HEK293 (cell line): ENCODE measurements at regions not wholly inside any gene's neighbourhood (a gene's known extent, or its start where the extent isn't known, plus 50 kb on each side); places are given as distances from the start of the nearest gene placed in this dataset.

Experiments
- CTCF ChIA-PET: fragments of 350-600 bp; formaldehyde crosslinking; extraction: SDS; loops from one replicate; lab custom pipeline; 2021; ENCODE audit warnings: antibody characterized with exemption; lab: Yijun Ruan, JAX
- POLR2A ChIA-PET: fragments of 300-600 bp; formaldehyde crosslinking; extraction: SDS; loops from one replicate; lab custom pipeline; 2020; ENCODE audit warnings: antibody characterized with exemption, inconsistent platforms; lab: Yijun Ruan, JAX
- H3K27ac ChIP-seq: fragments of 200-500 bp; sonication (Bioruptor generic); 2 replicates; pipeline ENCODE4 v1.5.1; 2014; ENCODE audit warnings: low read depth, low read length, control low read depth, inconsistent platforms; ENCODE audit errors: extremely low read depth
- H3K36me3 ChIP-seq, 2 experiments: fragments of 200-500 bp in 1 of 2; sonication (Bioruptor generic) in 1 of 2; 1 replicate in 1 of 2; 2 replicates in 1 of 2; pipeline ENCODE4 v1.5.1; 2014 to 2017; ENCODE audit warnings: inconsistent platforms in 2 of 2, low read length in 2 of 2; ENCODE audit not compliant: control insufficient read depth in 2 of 2, insufficient read depth in 1 of 2
- H3K4me1 ChIP-seq: fragments of 200-500 bp; sonication (Bioruptor generic); 2 replicates; pipeline ENCODE4 v1.5.1; 2014; ENCODE audit warnings: mild to moderate bottlenecking, low read length, inconsistent platforms; ENCODE audit not compliant: control insufficient read depth, insufficient read depth
- H3K4me3 ChIP-seq: 2 replicates; pipeline ENCODE4 v1.5.1; 2011; ENCODE audit warnings: low read depth, mild to moderate bottlenecking, control low read depth, low read length, moderate library complexity
- H3K9me3 ChIP-seq: fragments of 200-500 bp; sonication (Bioruptor generic); 2 replicates; pipeline ENCODE4 v1.5.1; 2014; ENCODE audit warnings: low read depth, low read length, inconsistent platforms; ENCODE audit not compliant: control insufficient read depth, insufficient read depth
- EGR2 ChIP-seq: fragments of 450-650 bp; formaldehyde crosslinking; IDR thresholded peaks from 2 replicates; pipeline ENCODE4 v1.5.1; 2016; ENCODE audit warnings: low read depth, missing biosample characterization, missing genetic modification characterization
- GLI4 ChIP-seq: fragments of 450-650 bp; formaldehyde crosslinking; IDR thresholded peaks from 2 replicates; pipeline ENCODE4 v1.5.1; 2016; ENCODE audit warnings: missing biosample characterization, missing genetic modification characterization
- HOXA7 ChIP-seq: sonication (generic); formaldehyde crosslinking; IDR thresholded peaks from 2 replicates; pipeline ENCODE4 v1.8.1; 2022; ENCODE audit warnings: missing genetic modification reagents, borderline replicate concordance
- HOXD13 ChIP-seq: sonication (generic); formaldehyde crosslinking; IDR thresholded peaks from 2 replicates; pipeline ENCODE4 v1.8.0; 2022; ENCODE audit warnings: missing genetic modification reagents, borderline replicate concordance
- KLF9 ChIP-seq: fragments of 450-650 bp; formaldehyde crosslinking; IDR thresholded peaks from 2 replicates; pipeline ENCODE4 v1.5.1; 2016; ENCODE audit warnings: missing biosample characterization, missing genetic modification characterization, low read depth
- ZBTB7A ChIP-seq: fragments of 450-650 bp; formaldehyde crosslinking; IDR thresholded peaks from 2 replicates; pipeline ENCODE4 v1.5.1; 2016; ENCODE audit warnings: low read depth, missing biosample characterization, missing genetic modification characterization
- ZFHX2 ChIP-seq: fragments of 450-650 bp; formaldehyde crosslinking; conservative IDR thresholded peaks from 2 replicates; pipeline ENCODE4 v1.5.1; 2016; ENCODE audit warnings: missing biosample characterization, missing genetic modification characterization
- ZIC2 ChIP-seq: fragments of 450-650 bp; formaldehyde crosslinking; IDR thresholded peaks from 2 replicates; pipeline ENCODE4 v1.5.1; 2016; ENCODE audit warnings: missing biosample characterization, missing genetic modification characterization
- ZNF133 ChIP-seq: fragments of 450-650 bp; formaldehyde crosslinking; IDR thresholded peaks from 2 replicates; pipeline ENCODE4 v1.5.1; 2016; ENCODE audit warnings: missing biosample characterization, missing genetic modification characterization
- ZNF366 ChIP-seq: fragments of 450-650 bp; formaldehyde crosslinking; conservative IDR thresholded peaks from 2 replicates; pipeline ENCODE4 v1.5.1; 2016; ENCODE audit warnings: missing biosample characterization, missing genetic modification characterization
- ZNF423 ChIP-seq: fragments of 450-650 bp; formaldehyde crosslinking; IDR thresholded peaks from 2 replicates; pipeline ENCODE4 v1.5.1; 2016; ENCODE audit warnings: missing biosample characterization, missing genetic modification characterization
- ZNF555 ChIP-seq: fragments of 450-650 bp; formaldehyde crosslinking; conservative IDR thresholded peaks from 2 replicates; pipeline ENCODE4 v1.5.1; 2017; ENCODE audit warnings: missing biosample characterization, mild to moderate bottlenecking, missing genetic modification characterization, inconsistent platforms
- ZNF558 ChIP-seq: fragments of 450-650 bp; formaldehyde crosslinking; IDR thresholded peaks from 2 replicates; pipeline ENCODE4 v1.5.1; 2016; ENCODE audit warnings: missing biosample characterization, missing genetic modification characterization
- ZNF560 ChIP-seq: fragments of 450-650 bp; formaldehyde crosslinking; IDR thresholded peaks from 2 replicates; pipeline ENCODE4 v1.5.1; 2017; ENCODE audit warnings: missing biosample characterization, missing genetic modification characterization, borderline replicate concordance
- ZNF561 ChIP-seq: fragments of 450-650 bp; IDR thresholded peaks from 2 replicates; pipeline ENCODE4 v1.5.1; 2018; ENCODE audit warnings: missing biosample characterization, missing genetic modification characterization, borderline replicate concordance
- ZNF585B ChIP-seq: fragments of 450-650 bp; formaldehyde crosslinking; IDR thresholded peaks from 2 replicates; pipeline ENCODE4 v1.5.1; 2016; ENCODE audit warnings: missing biosample characterization, missing genetic modification characterization
- ZNF600 ChIP-seq: fragments of 450-650 bp; formaldehyde crosslinking; IDR thresholded peaks from 2 replicates; pipeline ENCODE4 v1.5.1; 2016; ENCODE audit warnings: missing biosample characterization, missing genetic modification characterization
- ZNF629 ChIP-seq: fragments of 450-650 bp; formaldehyde crosslinking; IDR thresholded peaks from 2 replicates; pipeline ENCODE4 v1.5.1; 2017; ENCODE audit warnings: missing biosample characterization, missing genetic modification characterization
- ZNF768 ChIP-seq: fragments of 450-650 bp; formaldehyde crosslinking; IDR thresholded peaks from 2 replicates; pipeline ENCODE4 v1.5.1; 2018; ENCODE audit warnings: missing biosample characterization, mild to moderate bottlenecking, missing genetic modification characterization
- ZNF837 ChIP-seq: fragments of 450-650 bp; formaldehyde crosslinking; IDR thresholded peaks from 2 replicates; pipeline ENCODE4 v1.5.1; 2016; ENCODE audit warnings: missing biosample characterization, missing genetic modification characterization
- TF ChIP-seq, protein P1 (sequence below): fragments of 450-650 bp; formaldehyde crosslinking; IDR thresholded peaks from 2 replicates; pipeline ENCODE4 v1.5.1; 2017; ENCODE audit warnings: missing biosample characterization, missing genetic modification characterization
- TF ChIP-seq, protein P2 (sequence below): fragments of 450-650 bp; formaldehyde crosslinking; IDR thresholded peaks from 2 replicates; pipeline ENCODE4 v1.5.1; 2016; ENCODE audit warnings: missing biosample characterization, missing genetic modification characterization
- TF ChIP-seq, protein P3 (sequence below): fragments of 450-650 bp; formaldehyde crosslinking; IDR thresholded peaks from 2 replicates; pipeline ENCODE4 v1.5.1; 2016; ENCODE audit warnings: missing biosample characterization, missing genetic modification characterization
- TF ChIP-seq, protein P4 (sequence below): fragments of 450-650 bp; formaldehyde crosslinking; IDR thresholded peaks from 2 replicates; pipeline ENCODE4 v1.5.1; 2017; ENCODE audit warnings: missing biosample characterization, missing genetic modification characterization
- TF ChIP-seq, protein P5 (sequence below): fragments of 450-650 bp; formaldehyde crosslinking; IDR thresholded peaks from 2 replicates; pipeline ENCODE4 v1.5.1; 2016; ENCODE audit warnings: missing biosample characterization, missing genetic modification characterization, low read depth
- TF ChIP-seq, protein P6 (sequence below): fragments of 450-650 bp; formaldehyde crosslinking; IDR thresholded peaks from 2 replicates; pipeline ENCODE4 v1.5.1; 2016; ENCODE audit warnings: missing biosample characterization, missing genetic modification characterization

DNA sequence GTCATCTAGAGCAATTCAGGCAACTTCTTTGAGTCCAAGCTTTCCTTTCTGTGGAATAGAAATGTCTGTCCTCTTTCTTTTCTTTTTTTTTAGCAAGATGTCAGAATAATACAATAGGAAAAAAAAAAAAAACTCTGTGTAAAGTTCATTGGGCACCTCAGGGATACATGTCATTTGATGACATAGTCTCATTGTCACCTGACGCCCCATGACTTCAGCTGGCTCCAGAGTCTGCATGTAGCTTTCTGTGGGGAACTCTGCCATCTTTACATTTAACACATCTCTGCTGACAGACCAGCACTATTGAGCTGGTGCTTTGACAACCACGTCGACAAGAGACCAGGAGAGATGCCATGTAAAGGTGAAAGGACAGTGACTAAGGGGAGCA lies 172.5 kb upstream of the KLF7 start:
- no peak overlapping the region for H3K4me3 ChIP-seq
- ChIA-PET CTCF (interaction anchor here (0.6 kb wide), 1 partner anchor 256 kb away, joined by 4 read pairs; no protein-coding TSS in a partner anchor), POLR2A (interaction anchor here (1.9 kb wide), 1 partner anchor 172 kb away, joined by 5 read pairs; the partner anchor contains the start of gene KLF7)
- TF ChIP-seq, protein P1, sequence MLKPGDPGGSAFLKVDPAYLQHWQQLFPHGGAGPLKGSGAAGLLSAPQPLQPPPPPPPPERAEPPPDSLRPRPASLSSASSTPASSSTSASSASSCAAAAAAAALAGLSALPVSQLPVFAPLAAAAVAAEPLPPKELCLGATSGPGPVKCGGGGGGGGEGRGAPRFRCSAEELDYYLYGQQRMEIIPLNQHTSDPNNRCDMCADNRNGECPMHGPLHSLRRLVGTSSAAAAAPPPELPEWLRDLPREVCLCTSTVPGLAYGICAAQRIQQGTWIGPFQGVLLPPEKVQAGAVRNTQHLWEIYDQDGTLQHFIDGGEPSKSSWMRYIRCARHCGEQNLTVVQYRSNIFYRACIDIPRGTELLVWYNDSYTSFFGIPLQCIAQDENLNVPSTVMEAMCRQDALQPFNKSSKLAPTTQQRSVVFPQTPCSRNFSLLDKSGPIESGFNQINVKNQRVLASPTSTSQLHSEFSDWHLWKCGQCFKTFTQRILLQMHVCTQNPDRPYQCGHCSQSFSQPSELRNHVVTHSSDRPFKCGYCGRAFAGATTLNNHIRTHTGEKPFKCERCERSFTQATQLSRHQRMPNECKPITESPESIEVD (tag by site-specific recombination), result no peak
- TF ChIP-seq ZNF133 (no peak), ZNF585B (tag by site-specific recombination) (no peak), ZNF555 (no peak), EGR2 (tag by site-specific recombination) (no peak), ZNF558 (tag by site-specific recombination) (no peak), ZNF629 (peak; percentile 54), ZIC2 (no peak), ZNF366 (peak; percentile 57; the same call in 1 of the 2 replicates), ZNF768 (tag by site-specific recombination) (no peak), ZNF423 (tag by site-specific recombination) (no peak)
- TF ChIP-seq, protein P2, sequence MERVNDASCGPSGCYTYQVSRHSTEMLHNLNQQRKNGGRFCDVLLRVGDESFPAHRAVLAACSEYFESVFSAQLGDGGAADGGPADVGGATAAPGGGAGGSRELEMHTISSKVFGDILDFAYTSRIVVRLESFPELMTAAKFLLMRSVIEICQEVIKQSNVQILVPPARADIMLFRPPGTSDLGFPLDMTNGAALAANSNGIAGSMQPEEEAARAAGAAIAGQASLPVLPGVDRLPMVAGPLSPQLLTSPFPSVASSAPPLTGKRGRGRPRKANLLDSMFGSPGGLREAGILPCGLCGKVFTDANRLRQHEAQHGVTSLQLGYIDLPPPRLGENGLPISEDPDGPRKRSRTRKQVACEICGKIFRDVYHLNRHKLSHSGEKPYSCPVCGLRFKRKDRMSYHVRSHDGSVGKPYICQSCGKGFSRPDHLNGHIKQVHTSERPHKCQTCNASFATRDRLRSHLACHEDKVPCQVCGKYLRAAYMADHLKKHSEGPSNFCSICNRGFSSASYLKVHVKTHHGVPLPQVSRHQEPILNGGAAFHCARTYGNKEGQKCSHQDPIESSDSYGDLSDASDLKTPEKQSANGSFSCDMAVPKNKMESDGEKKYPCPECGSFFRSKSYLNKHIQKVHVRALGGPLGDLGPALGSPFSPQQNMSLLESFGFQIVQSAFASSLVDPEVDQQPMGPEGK (tag by site-specific recombination), result 0 out of 2 replicates have a peak, but pooled peaks have one; percentile 5
- TF ChIP-seq, protein P3, sequence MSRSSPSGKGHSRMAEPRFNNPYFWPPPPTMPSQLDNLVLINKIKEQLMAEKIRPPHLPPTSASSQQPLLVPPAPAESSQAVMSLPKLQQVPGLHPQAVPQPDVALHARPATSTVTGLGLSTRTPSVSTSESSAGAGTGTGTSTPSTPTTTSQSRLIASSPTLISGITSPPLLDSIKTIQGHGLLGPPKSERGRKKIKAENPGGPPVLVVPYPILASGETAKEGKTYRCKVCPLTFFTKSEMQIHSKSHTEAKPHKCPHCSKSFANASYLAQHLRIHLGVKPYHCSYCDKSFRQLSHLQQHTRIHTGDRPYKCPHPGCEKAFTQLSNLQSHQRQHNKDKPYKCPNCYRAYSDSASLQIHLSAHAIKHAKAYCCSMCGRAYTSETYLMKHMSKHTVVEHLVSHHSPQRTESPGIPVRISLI (tag by site-specific recombination), result peak; percentile 36
- TF ChIP-seq, protein P4, sequence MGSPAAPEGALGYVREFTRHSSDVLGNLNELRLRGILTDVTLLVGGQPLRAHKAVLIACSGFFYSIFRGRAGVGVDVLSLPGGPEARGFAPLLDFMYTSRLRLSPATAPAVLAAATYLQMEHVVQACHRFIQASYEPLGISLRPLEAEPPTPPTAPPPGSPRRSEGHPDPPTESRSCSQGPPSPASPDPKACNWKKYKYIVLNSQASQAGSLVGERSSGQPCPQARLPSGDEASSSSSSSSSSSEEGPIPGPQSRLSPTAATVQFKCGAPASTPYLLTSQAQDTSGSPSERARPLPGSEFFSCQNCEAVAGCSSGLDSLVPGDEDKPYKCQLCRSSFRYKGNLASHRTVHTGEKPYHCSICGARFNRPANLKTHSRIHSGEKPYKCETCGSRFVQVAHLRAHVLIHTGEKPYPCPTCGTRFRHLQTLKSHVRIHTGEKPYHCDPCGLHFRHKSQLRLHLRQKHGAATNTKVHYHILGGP (tag by site-specific recombination), result no peak
- TF ChIP-seq, protein P5, sequence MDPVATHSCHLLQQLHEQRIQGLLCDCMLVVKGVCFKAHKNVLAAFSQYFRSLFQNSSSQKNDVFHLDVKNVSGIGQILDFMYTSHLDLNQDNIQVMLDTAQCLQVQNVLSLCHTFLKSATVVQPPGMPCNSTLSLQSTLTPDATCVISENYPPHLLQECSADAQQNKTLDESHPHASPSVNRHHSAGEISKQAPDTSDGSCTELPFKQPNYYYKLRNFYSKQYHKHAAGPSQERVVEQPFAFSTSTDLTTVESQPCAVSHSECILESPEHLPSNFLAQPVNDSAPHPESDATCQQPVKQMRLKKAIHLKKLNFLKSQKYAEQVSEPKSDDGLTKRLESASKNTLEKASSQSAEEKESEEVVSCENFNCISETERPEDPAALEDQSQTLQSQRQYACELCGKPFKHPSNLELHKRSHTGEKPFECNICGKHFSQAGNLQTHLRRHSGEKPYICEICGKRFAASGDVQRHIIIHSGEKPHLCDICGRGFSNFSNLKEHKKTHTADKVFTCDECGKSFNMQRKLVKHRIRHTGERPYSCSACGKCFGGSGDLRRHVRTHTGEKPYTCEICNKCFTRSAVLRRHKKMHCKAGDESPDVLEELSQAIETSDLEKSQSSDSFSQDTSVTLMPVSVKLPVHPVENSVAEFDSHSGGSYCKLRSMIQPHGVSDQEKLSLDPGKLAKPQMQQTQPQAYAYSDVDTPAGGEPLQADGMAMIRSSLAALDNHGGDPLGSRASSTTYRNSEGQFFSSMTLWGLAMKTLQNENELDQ (tag by site-specific recombination), result no peak
- H3K9me3 ChIP-seq, result no peaks in the 10 kb centered on the region
- H3K36me3 ChIP-seq, result no peaks in the 10 kb centered on the region
- H3K4me1 ChIP-seq, result 0 out of 2 replicates have a peak, but pooled peaks cover 7% of the 10 kb centered on the region
- H3K27ac ChIP-seq, result no peak overlapping the region

DNA sequence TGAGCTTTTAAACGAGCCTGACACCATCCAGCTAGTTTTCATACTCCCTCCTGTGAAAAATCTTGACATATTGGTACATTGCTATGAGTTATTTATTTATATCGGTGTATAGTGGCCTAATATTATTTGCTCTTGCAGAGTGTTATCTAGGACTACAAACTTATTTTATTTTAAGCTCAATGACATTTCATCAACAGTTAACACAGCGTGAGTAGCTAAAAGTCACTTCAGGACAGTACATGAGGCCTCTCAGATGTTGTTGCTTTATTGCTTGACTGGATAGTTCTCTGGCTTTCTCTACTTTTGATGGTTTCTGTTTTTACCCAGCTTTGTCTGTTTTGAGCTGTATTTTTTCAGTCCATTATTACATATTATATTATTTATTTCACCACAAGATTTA lies 172.9 kb upstream of the KLF7 start:
- H3K27ac ChIP-seq, result no peak overlapping the region
- H3K9me3 ChIP-seq, result no peaks in the 10 kb centered on the region
- CTCF ChIA-PET, result interaction anchor here (0.7 kb wide), 1 partner anchor 15 kb away, joined by 3 read pairs; no protein-coding TSS in a partner anchor
- POLR2A ChIA-PET, result interaction anchor here (1.9 kb wide), 1 partner anchor 172 kb away, joined by 5 read pairs; the partner anchor contains the start of gene KLF7
- H3K36me3 ChIP-seq, result no peaks in the 10 kb centered on the region
- H3K4me1 ChIP-seq, result 0 out of 2 replicates have a peak, but pooled peaks cover 7% of the 10 kb centered on the region
- no peak overlapping the region for H3K4me3 ChIP-seq
- TF ChIP-seq, protein P6, sequence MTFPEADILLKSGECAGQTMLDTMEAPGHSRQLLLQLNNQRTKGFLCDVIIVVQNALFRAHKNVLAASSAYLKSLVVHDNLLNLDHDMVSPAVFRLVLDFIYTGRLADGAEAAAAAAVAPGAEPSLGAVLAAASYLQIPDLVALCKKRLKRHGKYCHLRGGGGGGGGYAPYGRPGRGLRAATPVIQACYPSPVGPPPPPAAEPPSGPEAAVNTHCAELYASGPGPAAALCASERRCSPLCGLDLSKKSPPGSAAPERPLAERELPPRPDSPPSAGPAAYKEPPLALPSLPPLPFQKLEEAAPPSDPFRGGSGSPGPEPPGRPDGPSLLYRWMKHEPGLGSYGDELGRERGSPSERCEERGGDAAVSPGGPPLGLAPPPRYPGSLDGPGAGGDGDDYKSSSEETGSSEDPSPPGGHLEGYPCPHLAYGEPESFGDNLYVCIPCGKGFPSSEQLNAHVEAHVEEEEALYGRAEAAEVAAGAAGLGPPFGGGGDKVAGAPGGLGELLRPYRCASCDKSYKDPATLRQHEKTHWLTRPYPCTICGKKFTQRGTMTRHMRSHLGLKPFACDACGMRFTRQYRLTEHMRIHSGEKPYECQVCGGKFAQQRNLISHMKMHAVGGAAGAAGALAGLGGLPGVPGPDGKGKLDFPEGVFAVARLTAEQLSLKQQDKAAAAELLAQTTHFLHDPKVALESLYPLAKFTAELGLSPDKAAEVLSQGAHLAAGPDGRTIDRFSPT (tag by site-specific recombination), result no peak
- TF ChIP-seq HOXA7 (CRISPR knock-in tag) (no peak), KLF9 (no peak), ZNF561 (tag by site-specific recombination) (no peak), ZNF600 (tag by site-specific recombination) (no peak), HOXD13 (CRISPR knock-in tag) (no peak), ZBTB7A (tag by site-specific recombination) (no peak), ZNF837 (tag by site-specific recombination) (no peak), ZFHX2 (no peak), GLI4 (no peak), ZNF560 (tag by site-specific recombination) (no peak)
